Karpas-422 (cell line): ENCODE measurements at regions not wholly inside any gene's neighbourhood (a gene's known extent, or its start where the extent isn't known, plus 50 kb on each side); places are given as distances from the start of the nearest gene placed in this dataset.

ENCODE experiments used
- DNase-seq: peaks from one replicate; pipeline ENCODE4 v3.0.0-alpha.2; 2015
- H2AFZ ChIP-seq: fragments of 200-600 bp; sonication (generic); 2 replicates; pipeline ENCODE4 v1.6.1; 2014; ENCODE audit warnings: antibody characterized with exemption, low read length, mixed read lengths
- H3K27ac ChIP-seq: fragments of 200-600 bp; sonication (generic); 2 replicates; pipeline ENCODE4 v1.5.1; 2014; ENCODE audit warnings: mild to moderate bottlenecking, low read length, moderate library complexity
- H3K27me3 ChIP-seq: fragments of 200-600 bp; sonication (generic); 2 replicates; pipeline ENCODE4 v1.6.1; 2014; ENCODE audit warnings: low read length, mixed read lengths
- H3K36me3 ChIP-seq: fragments of 200-600 bp; sonication (generic); 2 replicates; pipeline ENCODE4 v1.6.1; 2014; ENCODE audit warnings: low read length, mixed read lengths; ENCODE audit not compliant: insufficient read depth
- H3K4me1 ChIP-seq: fragments of 200-600 bp; sonication (generic); 2 replicates; pipeline ENCODE4 v1.6.1; 2014; ENCODE audit warnings: mild to moderate bottlenecking, low read length, mixed read lengths
- H3K4me2 ChIP-seq: fragments of 200-600 bp; sonication (generic); 2 replicates; pipeline ENCODE4 v1.6.1; 2014; ENCODE audit warnings: low read length, low read depth, mild to moderate bottlenecking; ENCODE audit not compliant: poor library complexity, severe bottlenecking
- H3K4me3 ChIP-seq: fragments of 200-600 bp; sonication (generic); 2 replicates; pipeline ENCODE4 v1.5.1; 2014; ENCODE audit warnings: mild to moderate bottlenecking, antibody characterized with exemption, low read length, mixed read lengths
- H3K79me2 ChIP-seq: fragments of 200-600 bp; sonication (generic); 2 replicates; pipeline ENCODE4 v1.6.1; 2014; ENCODE audit warnings: mild to moderate bottlenecking, low read length, mixed read lengths
- H3K9ac ChIP-seq: fragments of 200-600 bp; sonication (generic); 2 replicates; pipeline ENCODE4 v1.6.0; 2014; ENCODE audit warnings: low read length
- H3K9me2 ChIP-seq: fragments of 200-600 bp; sonication (generic), shearing (Covaris generic); replicated peaks from 2 replicates; pipeline ENCODE4 v1.6.0; 2014; ENCODE audit warnings: mild to moderate bottlenecking, low read length, moderate library complexity; ENCODE audit not compliant: insufficient read depth
- H3K9me3 ChIP-seq: fragments of 300-700, 200-600 bp; sonication (generic); 2 replicates; pipeline ENCODE4 v1.6.1; 2014; ENCODE audit warnings: low read length, mixed read lengths
- H4K20me1 ChIP-seq: fragments of 200-600 bp; sonication (generic); 2 replicates; pipeline ENCODE4 v1.6.1; 2014; ENCODE audit warnings: mild to moderate bottlenecking, antibody characterized with exemption, low read length, low read depth; ENCODE audit not compliant: insufficient read depth

DNA sequence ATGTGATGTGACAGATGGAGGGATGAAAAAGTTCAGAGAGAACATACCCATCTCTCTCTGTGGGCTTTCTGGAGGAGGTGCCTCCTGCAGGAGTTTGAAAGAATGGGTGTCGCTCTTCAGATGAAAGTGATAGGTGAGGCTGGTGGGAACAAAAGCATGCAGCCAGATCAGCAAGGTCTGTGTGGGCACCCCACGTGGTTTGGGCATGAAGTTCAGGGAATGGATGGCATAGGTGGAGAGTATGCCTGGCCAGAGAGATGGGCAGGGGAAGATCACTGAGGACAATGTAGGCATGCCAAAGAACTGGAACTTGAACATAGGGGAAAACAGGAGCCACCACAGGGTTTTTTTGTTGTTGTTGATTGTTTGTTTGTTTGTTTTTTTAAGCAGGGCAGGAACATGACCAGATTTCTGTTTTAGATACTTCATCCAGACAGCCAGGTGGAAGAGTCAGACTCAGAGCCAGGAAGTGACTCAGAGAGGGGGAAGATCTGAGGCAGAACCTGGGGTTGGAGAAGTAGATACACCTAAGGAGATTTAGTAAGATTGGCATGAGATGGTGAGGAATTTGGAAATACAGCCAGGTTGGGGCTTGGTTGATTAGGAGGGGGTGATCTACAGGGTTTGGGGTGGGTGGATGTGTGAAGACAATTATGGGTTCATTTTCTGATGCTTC is 64.8 kb upstream of the CLSTN2 start:
- H3K27ac ChIP-seq, result no peak overlapping the region
- H3K27me3 ChIP-seq, result no peaks in the 10 kb centered on the region
- no peak overlapping the region for H2AFZ ChIP-seq
- DNase-seq, result no peak
- no peaks in the 10 kb centered on the region for H3K9me2 ChIP-seq
- H3K4me2 ChIP-seq, result no peak overlapping the region
- H3K36me3 ChIP-seq, result no peaks in the 10 kb centered on the region
- H3K9me3 ChIP-seq, result no peaks in the 10 kb centered on the region
- H4K20me1 ChIP-seq, result no peaks in the 10 kb centered on the region
- no peak overlapping the region for H3K9ac ChIP-seq
- no peaks in the 10 kb centered on the region for H3K4me1 ChIP-seq
- no peak overlapping the region for H3K4me3 ChIP-seq
- H3K79me2 ChIP-seq, result no peaks in the 10 kb centered on the region

DNA sequence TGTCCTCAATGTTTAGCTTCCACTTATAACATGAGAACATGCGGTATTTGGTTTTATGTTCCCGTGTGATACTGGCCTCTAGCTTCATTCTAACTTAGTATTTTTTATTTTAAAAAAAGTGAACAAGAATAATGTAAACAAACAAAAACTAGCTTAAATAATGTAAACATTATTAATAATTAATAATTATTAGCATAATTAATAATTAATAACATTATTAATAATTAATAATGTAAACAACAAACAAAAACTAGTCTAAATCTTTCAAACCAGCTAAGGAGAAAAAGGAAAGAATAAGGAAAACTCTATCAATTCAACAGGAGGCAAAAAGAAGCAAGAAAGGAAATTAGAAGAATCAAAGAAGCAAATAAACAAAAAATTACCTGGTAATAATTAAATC is 66.2 kb upstream of the CLSTN2 start:
- H2AFZ ChIP-seq, result no peak overlapping the region
- no peak overlapping the region for H3K4me2 ChIP-seq
- no peak overlapping the region for H3K9ac ChIP-seq
- H3K9me2 ChIP-seq, result no peaks in the 10 kb centered on the region
- no peaks in the 10 kb centered on the region for H3K9me3 ChIP-seq
- DNase-seq, result no peak
- no peaks in the 10 kb centered on the region for H3K4me1 ChIP-seq
- H3K79me2 ChIP-seq, result no peaks in the 10 kb centered on the region
- H4K20me1 ChIP-seq, result no peaks in the 10 kb centered on the region
- H3K4me3 ChIP-seq, result no peak overlapping the region
- H3K27me3 ChIP-seq, result no peaks in the 10 kb centered on the region; the same call in 1 of the 2 replicates
- H3K36me3 ChIP-seq, result no peaks in the 10 kb centered on the region
- no peak overlapping the region for H3K27ac ChIP-seq

DNA sequence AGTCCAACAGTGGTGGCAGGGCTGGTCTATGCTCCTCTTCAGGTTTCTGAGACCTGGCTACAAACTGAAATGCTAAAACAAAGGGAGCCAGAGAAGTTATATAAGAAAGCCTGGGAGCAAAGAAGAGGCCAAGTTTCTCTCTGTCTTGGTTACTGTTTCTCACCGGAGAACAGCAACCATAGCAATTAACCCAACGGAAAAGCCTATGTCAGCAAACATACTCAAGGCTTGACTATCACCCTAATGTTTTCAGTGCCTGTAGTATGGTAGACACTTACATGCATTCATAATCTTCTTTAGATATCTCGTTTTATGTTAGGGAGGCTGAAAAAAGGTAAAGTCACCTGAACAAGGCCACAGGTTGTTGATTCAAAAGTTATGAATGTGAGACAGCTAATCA is 86.3 kb upstream of the CLSTN2 start:
- H2AFZ ChIP-seq, result no peak overlapping the region
- no peaks in the 10 kb centered on the region for H3K9me3 ChIP-seq
- H3K4me1 ChIP-seq, result no peaks in the 10 kb centered on the region
- no peaks in the 10 kb centered on the region for H4K20me1 ChIP-seq
- no peaks in the 10 kb centered on the region for H3K9me2 ChIP-seq
- H3K9ac ChIP-seq, result no peak overlapping the region
- no peak overlapping the region for H3K4me3 ChIP-seq
- no peaks in the 10 kb centered on the region for H3K79me2 ChIP-seq
- no peaks in the 10 kb centered on the region for H3K27me3 ChIP-seq
- no peaks in the 10 kb centered on the region for H3K36me3 ChIP-seq
- H3K4me2 ChIP-seq, result no peak overlapping the region
- H3K27ac ChIP-seq, result no peak overlapping the region
- DNase-seq, result no peak

GRCh38 chr3:139846729-139847128 is 88.3 kb upstream of the CLSTN2 start:
- Histone ChIP-seq H4K20me1 (no peaks in the 10 kb centered on the region), H3K27ac (no peak overlapping the region), H3K27me3 (no peaks in the 10 kb centered on the region), H2AFZ (no peak overlapping the region), H3K9me2 (no peaks in the 10 kb centered on the region), H3K4me3 (no peak overlapping the region), H3K9me3 (no peaks in the 10 kb centered on the region), H3K79me2 (no peaks in the 10 kb centered on the region), H3K4me1 (no peaks in the 10 kb centered on the region), H3K9ac (no peak overlapping the region), H3K36me3 (no peaks in the 10 kb centered on the region), H3K4me2 (no peak overlapping the region)
- no peak for DNase-seq

GRCh38 chr3:139839659-139840058 is 95.3 kb upstream of the CLSTN2 start:
- H3K4me2 ChIP-seq, result no peak overlapping the region
- H3K36me3 ChIP-seq, result no peaks in the 10 kb centered on the region
- H3K4me3 ChIP-seq, result no peak overlapping the region
- no peak overlapping the region for H3K27ac ChIP-seq
- no peaks in the 10 kb centered on the region for H3K9me2 ChIP-seq
- no peaks in the 10 kb centered on the region for H3K27me3 ChIP-seq
- H3K4me1 ChIP-seq, result no peaks in the 10 kb centered on the region
- H3K79me2 ChIP-seq, result no peaks in the 10 kb centered on the region
- no peaks in the 10 kb centered on the region for H4K20me1 ChIP-seq
- no peak overlapping the region for H2AFZ ChIP-seq
- no peak overlapping the region for H3K9ac ChIP-seq
- DNase-seq, result no peak
- H3K9me3 ChIP-seq, result no peaks in the 10 kb centered on the region

DNA sequence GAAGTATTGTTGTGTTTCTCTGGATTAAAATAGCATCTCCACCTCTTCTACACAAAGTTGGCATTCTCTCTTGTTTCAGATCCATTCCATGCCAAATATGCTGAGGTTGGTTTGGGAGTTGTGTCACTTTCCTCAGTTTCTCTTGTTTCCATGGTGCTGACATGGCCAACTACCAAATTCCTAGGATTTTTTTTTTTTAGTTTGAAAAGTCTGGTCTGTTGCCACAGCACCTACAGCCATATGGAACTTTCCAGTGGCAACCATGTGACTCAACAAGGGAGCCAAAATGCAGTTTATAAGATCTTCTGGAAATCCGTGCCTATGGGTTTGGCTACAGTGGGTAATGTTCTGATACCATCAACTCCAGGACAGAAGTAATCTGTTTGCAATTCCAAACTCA is 96.0 kb upstream of the CLSTN2 start:
- Histone ChIP-seq H4K20me1 (no peaks in the 10 kb centered on the region), H3K36me3 (no peaks in the 10 kb centered on the region), H3K27me3 (no peaks in the 10 kb centered on the region), H3K9me2 (no peaks in the 10 kb centered on the region), H3K4me3 (no peak overlapping the region), H2AFZ (no peak overlapping the region), H3K27ac (no peak overlapping the region), H3K9ac (no peak overlapping the region), H3K4me2 (no peak overlapping the region), H3K79me2 (no peaks in the 10 kb centered on the region), H3K9me3 (no peaks in the 10 kb centered on the region), H3K4me1 (no peaks in the 10 kb centered on the region)
- DNase-seq, result no peak

GRCh38 chr3:139838269-139838957 is 96.6 kb upstream of the CLSTN2 start:
- no peaks in the 10 kb centered on the region for H3K9me2 ChIP-seq
- no peaks in the 10 kb centered on the region for H3K27me3 ChIP-seq
- no peak for DNase-seq
- H3K9ac ChIP-seq, result no peak overlapping the region
- no peak overlapping the region for H3K4me2 ChIP-seq
- no peaks in the 10 kb centered on the region for H4K20me1 ChIP-seq
- no peaks in the 10 kb centered on the region for H3K79me2 ChIP-seq
- no peaks in the 10 kb centered on the region for H3K4me1 ChIP-seq
- H3K27ac ChIP-seq, result no peak overlapping the region
- H2AFZ ChIP-seq, result no peak overlapping the region
- H3K9me3 ChIP-seq, result no peaks in the 10 kb centered on the region
- H3K4me3 ChIP-seq, result no peak overlapping the region
- H3K36me3 ChIP-seq, result no peaks in the 10 kb centered on the region

- Histone ChIP-seq H4K20me1 (no peaks in the 10 kb centered on the region), H2AFZ (no peak overlapping the region), H3K27ac (no peak overlapping the region), H3K36me3 (no peaks in the 10 kb centered on the region), H3K9ac (no peak overlapping the region), H3K27me3 (no peaks in the 10 kb centered on the region), H3K9me2 (no peaks in the 10 kb centered on the region), H3K4me2 (no peak overlapping the region), H3K79me2 (no peaks in the 10 kb centered on the region), H3K4me1 (no peaks in the 10 kb centered on the region), H3K4me3 (no peak overlapping the region), H3K9me3 (no peaks in the 10 kb centered on the region)
- no peak for DNase-seq
These were observed 98.1 kb upstream of the CLSTN2 start for GRCh38 chr3:139836698-139837464.
